ENCODE measurements at regions not wholly inside any gene's neighbourhood (a gene's known extent, or its start where the extent isn't known, plus 50 kb on each side); places are given as distances from the start of the nearest gene placed in this dataset.

DNA sequence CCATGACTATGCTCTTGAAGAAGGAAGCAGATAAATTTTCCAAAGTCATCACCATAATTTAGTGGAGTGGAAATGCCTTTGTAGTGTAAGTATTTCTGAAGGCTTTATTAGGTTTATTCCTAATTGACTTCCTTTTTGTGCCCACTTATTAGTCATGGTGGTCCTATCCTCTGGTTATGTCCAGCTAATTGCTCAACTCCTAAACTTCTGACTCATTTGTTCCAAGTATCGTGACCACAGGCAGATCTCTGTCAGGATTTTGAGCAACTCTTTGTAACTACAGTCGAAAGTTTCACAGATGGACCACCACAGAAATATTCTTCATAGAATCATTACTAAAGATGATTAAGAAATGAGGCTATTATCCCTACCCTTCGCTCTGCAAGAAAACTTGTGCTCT is 315.6 kb upstream of the PTCHD4 start:
- TF ChIP-seq, protein P1, sequence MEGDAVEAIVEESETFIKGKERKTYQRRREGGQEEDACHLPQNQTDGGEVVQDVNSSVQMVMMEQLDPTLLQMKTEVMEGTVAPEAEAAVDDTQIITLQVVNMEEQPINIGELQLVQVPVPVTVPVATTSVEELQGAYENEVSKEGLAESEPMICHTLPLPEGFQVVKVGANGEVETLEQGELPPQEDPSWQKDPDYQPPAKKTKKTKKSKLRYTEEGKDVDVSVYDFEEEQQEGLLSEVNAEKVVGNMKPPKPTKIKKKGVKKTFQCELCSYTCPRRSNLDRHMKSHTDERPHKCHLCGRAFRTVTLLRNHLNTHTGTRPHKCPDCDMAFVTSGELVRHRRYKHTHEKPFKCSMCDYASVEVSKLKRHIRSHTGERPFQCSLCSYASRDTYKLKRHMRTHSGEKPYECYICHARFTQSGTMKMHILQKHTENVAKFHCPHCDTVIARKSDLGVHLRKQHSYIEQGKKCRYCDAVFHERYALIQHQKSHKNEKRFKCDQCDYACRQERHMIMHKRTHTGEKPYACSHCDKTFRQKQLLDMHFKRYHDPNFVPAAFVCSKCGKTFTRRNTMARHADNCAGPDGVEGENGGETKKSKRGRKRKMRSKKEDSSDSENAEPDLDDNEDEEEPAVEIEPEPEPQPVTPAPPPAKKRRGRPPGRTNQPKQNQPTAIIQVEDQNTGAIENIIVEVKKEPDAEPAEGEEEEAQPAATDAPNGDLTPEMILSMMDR (IDR thresholded peaks at IDR 0.05; ENCODE audit: low read depth, low read length) = no peak
- DNase-seq = no peak
- Histone ChIP-seq H3K9me3 (no peaks in the 10 kb centered on the region), H3K27me3 (no peaks in the 10 kb centered on the region), H3K36me3 (no peaks in the 10 kb centered on the region), H3K4me1 (no peaks in the 10 kb centered on the region), H3K4me3 (ENCODE audit: low read depth, low read length) (no peak overlapping the region)

DNA sequence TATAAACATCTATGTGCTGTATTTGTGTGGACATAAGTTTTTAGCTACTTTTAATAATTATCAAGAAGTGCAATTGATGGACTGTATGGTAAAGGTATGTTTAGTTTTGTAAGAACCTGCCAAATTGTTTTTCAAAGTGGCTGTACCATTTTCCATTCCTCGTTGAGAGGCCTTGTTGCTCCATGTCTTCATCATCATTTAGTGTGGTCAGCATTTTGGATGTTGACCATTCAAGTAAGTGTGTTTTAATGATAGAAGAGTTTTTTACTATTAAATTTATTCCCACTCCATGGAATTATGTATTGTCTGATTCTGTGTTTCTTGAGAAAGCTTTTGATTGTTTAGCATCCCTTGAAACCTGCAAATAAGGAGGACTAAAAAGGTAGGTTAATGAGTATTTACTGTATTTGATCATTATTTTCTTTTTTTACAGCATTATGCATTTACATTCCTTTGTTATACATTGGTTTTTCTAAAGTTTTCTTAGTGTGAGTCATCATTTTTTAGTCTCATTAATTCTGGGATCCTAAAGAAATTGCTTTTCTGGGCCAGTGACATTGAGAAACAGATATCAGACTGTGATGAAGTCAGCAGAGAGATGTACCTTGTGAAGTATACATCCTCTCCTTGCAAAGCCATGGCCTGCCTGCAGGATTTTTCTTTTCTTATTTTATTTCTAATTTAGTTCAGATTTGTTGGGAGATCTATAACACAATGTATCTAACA is 312.8 kb upstream of the PTCHD4 start:
- Histone ChIP-seq H3K9me3 (no peaks in the 10 kb centered on the region), H3K36me3 (no peaks in the 10 kb centered on the region), H3K27me3 (no peaks in the 10 kb centered on the region), H3K4me3 (ENCODE audit: low read depth, low read length) (no peak overlapping the region), H3K4me1 (no peaks in the 10 kb centered on the region)
- DNase-seq = no peak
- TF ChIP-seq, protein P1 (IDR thresholded peaks at IDR 0.05; ENCODE audit: low read depth, low read length) = no peak

DNA sequence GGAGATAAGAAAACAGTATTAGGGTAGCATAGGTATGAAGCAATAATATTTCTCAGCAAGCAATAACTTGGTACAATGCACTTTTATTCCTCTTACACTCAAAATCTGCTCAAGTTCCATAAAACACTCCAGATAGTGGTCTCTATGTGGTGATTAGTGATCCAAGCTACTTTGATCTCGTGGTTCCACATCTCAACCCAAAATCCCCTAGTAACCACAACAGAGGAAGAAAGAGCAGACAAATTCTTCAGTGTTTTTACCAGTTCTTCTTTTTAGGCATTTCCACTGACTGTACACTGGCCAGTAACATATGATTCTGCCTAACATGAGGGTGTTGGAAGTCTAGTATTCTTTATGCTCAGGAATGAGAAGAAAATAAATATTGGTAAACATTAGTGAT is 309.0 kb upstream of the PTCHD4 start:
- TF ChIP-seq, protein P1 (IDR thresholded peaks at IDR 0.05; ENCODE audit: low read depth, low read length) = no peak
- no peak for DNase-seq
- H3K4me1 ChIP-seq = no peaks in the 10 kb centered on the region
- H3K4me3 ChIP-seq (ENCODE audit: low read depth, low read length) = no peak overlapping the region
- H3K9me3 ChIP-seq = no peaks in the 10 kb centered on the region
- H3K27me3 ChIP-seq = no peaks in the 10 kb centered on the region
- no peaks in the 10 kb centered on the region for H3K36me3 ChIP-seq

DNA sequence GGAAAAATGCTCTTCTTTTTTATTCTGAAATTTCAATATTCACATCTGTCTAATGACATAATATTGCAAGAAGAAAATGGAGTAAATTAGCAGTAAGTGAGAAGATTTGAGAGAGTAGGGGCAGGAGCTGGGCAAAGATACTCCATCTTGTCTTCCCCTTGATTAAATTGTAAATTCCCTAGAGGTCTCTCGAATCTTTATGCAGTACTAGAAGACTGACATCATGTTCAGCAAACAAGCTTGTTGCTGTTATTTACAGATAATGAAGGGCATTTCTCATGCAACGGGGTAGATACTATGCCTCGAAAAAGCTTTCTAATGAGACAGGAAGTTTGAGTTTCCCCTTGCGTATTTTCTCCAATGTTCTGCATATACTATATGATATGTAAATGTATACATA is 306.9 kb upstream of the PTCHD4 start:
- DNase-seq = no peak
- Histone ChIP-seq H3K9me3 (no peaks in the 10 kb centered on the region), H3K4me3 (ENCODE audit: low read depth, low read length) (no peak overlapping the region), H3K27me3 (no peaks in the 10 kb centered on the region), H3K36me3 (no peaks in the 10 kb centered on the region), H3K4me1 (no peaks in the 10 kb centered on the region)
- TF ChIP-seq, protein P1 (IDR thresholded peaks at IDR 0.05; ENCODE audit: low read depth, low read length) = no peak

DNA sequence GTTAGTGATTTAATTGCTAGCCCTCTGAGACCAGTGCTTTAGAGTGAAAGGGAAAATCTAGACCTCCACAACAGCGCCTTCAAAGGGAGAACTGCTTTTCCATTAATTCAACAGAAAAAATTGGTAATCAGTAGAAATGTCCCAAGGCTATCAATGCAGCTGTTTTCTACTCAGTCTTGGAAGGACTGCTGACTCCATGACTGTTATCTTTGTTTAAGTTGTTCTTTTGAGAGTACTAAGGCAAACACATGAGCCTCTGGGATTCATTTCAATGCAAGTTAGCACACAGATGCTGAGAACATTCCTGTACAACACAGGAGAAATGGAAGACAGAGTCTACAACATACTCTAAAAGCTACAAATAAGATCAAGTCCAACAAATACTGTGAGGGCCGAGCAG is 301.7 kb upstream of the PTCHD4 start:
- H3K4me1 ChIP-seq = no peaks in the 10 kb centered on the region
- H3K36me3 ChIP-seq = no peaks in the 10 kb centered on the region
- H3K9me3 ChIP-seq = no peaks in the 10 kb centered on the region
- TF ChIP-seq, protein P1 (IDR thresholded peaks at IDR 0.05; ENCODE audit: low read depth, low read length) = no peak
- no peak overlapping the region for H3K4me3 ChIP-seq (ENCODE audit: low read depth, low read length)
- H3K27me3 ChIP-seq = no peaks in the 10 kb centered on the region
- no peak for DNase-seq

DNA sequence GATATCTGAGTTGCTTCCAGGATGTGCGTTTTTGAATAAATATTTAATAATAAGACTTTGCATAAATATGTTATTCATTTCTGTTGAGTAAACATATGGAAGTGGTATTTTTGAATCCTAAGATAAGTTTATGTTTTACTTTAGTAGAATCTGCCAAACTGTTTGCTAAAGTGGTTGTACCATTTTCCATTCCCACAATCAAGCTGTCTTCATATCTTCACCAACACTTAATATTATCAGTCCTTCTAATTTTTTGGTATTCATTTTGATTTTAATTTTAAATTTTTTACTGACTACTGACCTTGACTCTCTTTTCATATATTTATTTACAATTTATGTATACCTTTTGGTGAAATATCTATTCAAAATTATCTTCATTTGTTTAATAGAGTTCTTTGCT is 293.9 kb upstream of the PTCHD4 start:
- H3K4me3 ChIP-seq (ENCODE audit: low read depth, low read length) = no peak overlapping the region
- TF ChIP-seq, protein P1 (IDR thresholded peaks at IDR 0.05; ENCODE audit: low read depth, low read length) = no peak
- no peak for DNase-seq
- no peaks in the 10 kb centered on the region for H3K4me1 ChIP-seq
- H3K27me3 ChIP-seq = no peaks in the 10 kb centered on the region
- H3K9me3 ChIP-seq = no peaks in the 10 kb centered on the region
- H3K36me3 ChIP-seq = no peaks in the 10 kb centered on the region
